ENCODE measurements at regions not wholly inside any gene's neighbourhood (a gene's known extent, or its start where the extent isn't known, plus 50 kb on each side); places are given as distances from the start of the nearest gene placed in this dataset.

DNA sequence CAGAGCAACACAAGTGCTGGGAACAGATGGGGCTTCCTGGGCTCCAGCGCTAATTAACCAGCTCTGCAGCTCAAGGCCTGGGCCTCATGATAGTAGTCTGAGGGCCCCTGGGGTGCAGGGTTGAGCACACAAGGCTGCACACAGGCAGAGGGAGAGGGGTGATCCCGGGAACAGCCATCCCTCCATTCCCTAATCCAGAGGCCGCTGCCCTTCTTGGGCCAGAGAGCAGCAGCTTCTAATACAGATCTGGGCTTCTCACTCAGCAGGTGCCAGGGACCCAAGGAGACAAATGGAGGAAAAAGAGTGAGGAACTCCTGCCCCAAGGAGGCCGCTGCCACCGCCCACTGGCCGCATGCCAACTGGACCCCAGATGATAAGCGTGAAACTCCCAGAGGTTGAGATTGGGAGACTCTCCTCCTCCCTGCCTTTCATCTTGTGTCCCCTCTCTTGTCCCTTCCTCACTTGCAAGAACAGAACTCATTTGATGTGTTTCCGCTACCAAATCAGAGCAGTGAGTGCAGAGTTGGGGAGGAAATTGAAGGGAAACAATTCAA is 58.0 kb upstream of the IFNAR2 start:
- TF ChIP-seq, protein P1, sequence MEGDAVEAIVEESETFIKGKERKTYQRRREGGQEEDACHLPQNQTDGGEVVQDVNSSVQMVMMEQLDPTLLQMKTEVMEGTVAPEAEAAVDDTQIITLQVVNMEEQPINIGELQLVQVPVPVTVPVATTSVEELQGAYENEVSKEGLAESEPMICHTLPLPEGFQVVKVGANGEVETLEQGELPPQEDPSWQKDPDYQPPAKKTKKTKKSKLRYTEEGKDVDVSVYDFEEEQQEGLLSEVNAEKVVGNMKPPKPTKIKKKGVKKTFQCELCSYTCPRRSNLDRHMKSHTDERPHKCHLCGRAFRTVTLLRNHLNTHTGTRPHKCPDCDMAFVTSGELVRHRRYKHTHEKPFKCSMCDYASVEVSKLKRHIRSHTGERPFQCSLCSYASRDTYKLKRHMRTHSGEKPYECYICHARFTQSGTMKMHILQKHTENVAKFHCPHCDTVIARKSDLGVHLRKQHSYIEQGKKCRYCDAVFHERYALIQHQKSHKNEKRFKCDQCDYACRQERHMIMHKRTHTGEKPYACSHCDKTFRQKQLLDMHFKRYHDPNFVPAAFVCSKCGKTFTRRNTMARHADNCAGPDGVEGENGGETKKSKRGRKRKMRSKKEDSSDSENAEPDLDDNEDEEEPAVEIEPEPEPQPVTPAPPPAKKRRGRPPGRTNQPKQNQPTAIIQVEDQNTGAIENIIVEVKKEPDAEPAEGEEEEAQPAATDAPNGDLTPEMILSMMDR (IDR thresholded peaks at IDR 0.05): no peak
- Histone ChIP-seq H3K4me3 (no peak overlapping the region), H3K27ac (no peak overlapping the region), H3K27me3 (peaks cover 0 to 36% of the 10 kb centered on the region in 2 donors), H3K4me1 (no peaks in the 10 kb centered on the region), H3K36me3 (no peaks in the 10 kb centered on the region), H3K9me3 (no peaks in the 10 kb centered on the region)
- intact Hi-C loops (cut with DNase I; ENCODE audit: low total_unique reads): no loop called here
- DNase-seq: no peak

DNA sequence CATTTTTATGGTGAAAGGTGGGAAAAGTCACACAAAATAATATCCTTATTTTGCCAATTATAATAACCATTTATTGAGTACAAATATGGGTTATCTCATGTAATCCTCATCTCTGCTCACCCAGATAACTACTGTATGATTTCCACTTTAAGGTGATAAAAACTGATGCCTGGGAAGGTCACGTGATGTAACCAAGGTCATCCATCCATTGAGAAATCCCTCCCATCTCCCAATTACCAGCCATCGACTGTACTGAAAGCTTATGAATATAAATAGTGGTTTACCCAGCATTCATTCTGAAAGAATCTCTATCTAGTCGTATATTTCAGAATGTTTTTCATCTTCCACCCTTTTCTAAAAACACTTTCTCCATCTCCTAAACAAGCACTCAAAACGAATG is 55.0 kb upstream of the IFNAR2 start:
- Histone ChIP-seq H3K4me1 (no peaks in the 10 kb centered on the region), H3K9me3 (no peaks in the 10 kb centered on the region), H3K36me3 (no peaks in the 10 kb centered on the region), H3K27ac (no peak overlapping the region), H3K27me3 (peaks cover 0 to 26% of the 10 kb centered on the region in 2 donors), H3K4me3 (no peak overlapping the region)
- TF ChIP-seq, protein P1 (IDR thresholded peaks at IDR 0.05): no peak
- DNase-seq: no peak
- intact Hi-C loops (cut with DNase I; ENCODE audit: low total_unique reads): no loop called here

Data from tibial artery (tissue), 4 donors.